ENCODE measurements at regions not wholly inside any gene's neighbourhood (a gene's known extent, or its start where the extent isn't known, plus 50 kb on each side); places are given as distances from the start of the nearest gene placed in this dataset.

DNA sequence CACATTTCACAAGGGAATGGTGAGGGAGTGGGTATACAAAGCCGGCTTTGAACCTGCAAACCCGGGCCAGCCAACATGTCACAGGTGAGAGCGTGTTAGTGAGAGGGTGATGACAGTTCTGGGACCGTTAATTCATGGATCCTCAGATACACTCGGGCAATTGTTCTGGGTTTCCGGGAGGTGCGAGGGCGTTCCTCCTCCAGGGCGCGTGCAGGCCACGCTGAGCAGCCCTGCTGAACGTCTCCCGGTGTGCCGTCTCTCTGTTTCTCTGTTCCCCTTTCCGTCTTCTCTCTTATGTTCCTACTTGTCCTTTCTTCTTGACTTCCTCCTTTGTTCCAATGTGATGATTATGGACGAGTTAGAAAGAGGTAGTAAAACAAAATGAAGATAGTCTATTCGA lies 130.0 kb upstream of the GMDS start:
- H3K79me2 ChIP-seq (ENCODE audit: insufficient read depth, low read length), result no peaks in the 10 kb centered on the region
- H4K20me1 ChIP-seq (ENCODE audit: insufficient read depth, low read length), result no peaks in the 10 kb centered on the region
- no peaks in the 10 kb centered on the region for H3K27me3 ChIP-seq (ENCODE audit: control insufficient read depth in 1 of 2, insufficient read depth in 2 of 2, low read length in 2 of 2)
- H3K4me3 ChIP-seq (replicated peaks in 1 of 3; ENCODE audit: insufficient read depth in 1 of 3, low read depth in 2 of 3, low read length in 3 of 3), result no peak overlapping the region
- 88% methylated on average over 17 of the region's 17 CpGs for WGBS (ENCODE audit: low lambda C conversion rate)
- no peak for DNase-seq (ENCODE audit: low spot score)
- TF ChIP-seq, protein P1, sequence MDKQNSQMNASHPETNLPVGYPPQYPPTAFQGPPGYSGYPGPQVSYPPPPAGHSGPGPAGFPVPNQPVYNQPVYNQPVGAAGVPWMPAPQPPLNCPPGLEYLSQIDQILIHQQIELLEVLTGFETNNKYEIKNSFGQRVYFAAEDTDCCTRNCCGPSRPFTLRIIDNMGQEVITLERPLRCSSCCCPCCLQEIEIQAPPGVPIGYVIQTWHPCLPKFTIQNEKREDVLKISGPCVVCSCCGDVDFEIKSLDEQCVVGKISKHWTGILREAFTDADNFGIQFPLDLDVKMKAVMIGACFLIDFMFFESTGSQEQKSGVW (CRISPR knock-in tag; IDR thresholded peaks at IDR 0.05; ENCODE audit: borderline replicate concordance), result no peak
- TF ChIP-seq SOX6 (IDR thresholded peaks at IDR 0.05), result no peak
- no peak for TF ChIP-seq SOX6 (CRISPR knock-in tag; IDR thresholded peaks at IDR 0.05)
- TF ChIP-seq ZC3H4 (CRISPR knock-in tag; IDR thresholded peaks at IDR 0.05; ENCODE audit: borderline replicate concordance), result no peak
- no peak for TF ChIP-seq ZNF589 (CRISPR knock-in tag; conservative IDR thresholded peaks at IDR 0.05)
- no peak for TF ChIP-seq ZFYVE20 (CRISPR knock-in tag; IDR thresholded peaks at IDR 0.05; ENCODE audit: borderline replicate concordance, low read depth)
- no peak for TF ChIP-seq SIX1 (CRISPR knock-in tag; IDR thresholded peaks at IDR 0.05; ENCODE audit: borderline replicate concordance)
- no peak for TF ChIP-seq DNMT3B (CRISPR knock-in tag; conservative IDR thresholded peaks at IDR 0.05)
- H2AFZ ChIP-seq (ENCODE audit: low read length), result no peak overlapping the region
- H3K9me3 ChIP-seq (ENCODE audit: low read length), result no peaks in the 10 kb centered on the region
- CTCF ChIA-PET (ENCODE audit: low intra/inter-chr PET ratio, low total read pairs), result no interaction called here
- ATAC-seq, result no peak
- H3K27ac ChIP-seq (ENCODE audit: extremely low read length, insufficient read depth, low read length), result no peak overlapping the region
- H3K4me1 ChIP-seq (ENCODE audit: insufficient read depth, low read length), result no peaks in the 10 kb centered on the region
- H3K4me2 ChIP-seq (ENCODE audit: low read depth, low read length), result no peak overlapping the region
- no peaks in the 10 kb centered on the region for H3K36me3 ChIP-seq (replicated peaks in 1 of 2; ENCODE audit: control insufficient read depth in 1 of 2, insufficient read depth in 2 of 2, low read length in 2 of 2)
- H3K9ac ChIP-seq (ENCODE audit: insufficient read depth, low read depth, low read length), result no peak overlapping the region
- no TSS peak for BruUV-seq (replicated peaks)
- FAIRE-seq, result no peak
- POLR2A ChIA-PET, result no interaction called here
- intact Hi-C loops (cut with micrococcal nuclease; ENCODE audit: unreplicated experiment), result no loop called here
- in situ Hi-C loops (cut with HindIII; ENCODE audit: extremely low pct_ligation_motif_present, low pct_unique_long_range_greater_than_20kb), result no loop called here

DNA sequence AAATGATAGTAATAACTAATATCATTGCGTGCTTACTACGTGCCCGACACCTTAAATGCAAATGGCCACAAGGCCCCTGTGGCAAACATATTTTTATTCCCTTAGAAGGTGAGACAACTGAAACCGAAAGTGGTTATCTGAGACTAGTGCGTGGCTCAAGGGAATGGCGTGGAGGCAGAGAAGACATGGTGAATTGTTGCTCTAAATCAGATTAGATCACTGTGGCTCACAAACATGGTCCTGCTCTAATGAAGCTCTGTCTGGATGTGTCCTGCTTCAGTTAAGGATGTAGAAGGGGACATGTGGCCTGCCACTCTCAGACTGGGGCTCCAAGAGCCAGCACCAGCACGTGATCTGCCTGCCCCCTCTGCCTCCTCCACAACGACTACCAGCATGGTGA lies 124.2 kb upstream of the GMDS start:
- intact Hi-C loops (cut with micrococcal nuclease; ENCODE audit: unreplicated experiment), result no loop called here
- FAIRE-seq (no peak), ATAC-seq (no peak), DNase-seq (ENCODE audit: low spot score) (no peak)
- ChIA-PET POLR2A (no interaction called here), CTCF (ENCODE audit: low intra/inter-chr PET ratio, low total read pairs) (no interaction called here)
- no peaks in the 10 kb centered on the region for H3K36me3 ChIP-seq (replicated peaks in 1 of 2; ENCODE audit: control insufficient read depth in 1 of 2, insufficient read depth in 2 of 2, low read length in 2 of 2)
- no TSS peak for BruUV-seq (replicated peaks)
- H3K79me2 ChIP-seq (ENCODE audit: insufficient read depth, low read length), result no peaks in the 10 kb centered on the region
- H2AFZ ChIP-seq (ENCODE audit: low read length), result no peak overlapping the region
- no peak overlapping the region for H3K27ac ChIP-seq (ENCODE audit: extremely low read length, insufficient read depth, low read length)
- no peaks in the 10 kb centered on the region for H3K27me3 ChIP-seq (ENCODE audit: control insufficient read depth in 1 of 2, insufficient read depth in 2 of 2, low read length in 2 of 2)
- in situ Hi-C loops (cut with HindIII; ENCODE audit: extremely low pct_ligation_motif_present, low pct_unique_long_range_greater_than_20kb), result no loop called here
- no peak overlapping the region for H3K9ac ChIP-seq (ENCODE audit: insufficient read depth, low read depth, low read length)
- WGBS (ENCODE audit: low lambda C conversion rate), result 98% methylated on average over 8 of the region's 8 CpGs
- no peak overlapping the region for H3K4me2 ChIP-seq (ENCODE audit: low read depth, low read length)
- no peaks in the 10 kb centered on the region for H4K20me1 ChIP-seq (ENCODE audit: insufficient read depth, low read length)
- H3K9me3 ChIP-seq (ENCODE audit: low read length), result no peaks in the 10 kb centered on the region
- no peak overlapping the region for H3K4me3 ChIP-seq (replicated peaks in 1 of 3; ENCODE audit: insufficient read depth in 1 of 3, low read depth in 2 of 3, low read length in 3 of 3)
- H3K4me1 ChIP-seq (ENCODE audit: insufficient read depth, low read length), result no peaks in the 10 kb centered on the region
- TF ChIP-seq NFIB (CRISPR knock-in tag; IDR thresholded peaks at IDR 0.05; ENCODE audit: borderline replicate concordance) (no peak), PHF8 (CRISPR knock-in tag; IDR thresholded peaks at IDR 0.05) (no peak)
- TF ChIP-seq, protein P2, sequence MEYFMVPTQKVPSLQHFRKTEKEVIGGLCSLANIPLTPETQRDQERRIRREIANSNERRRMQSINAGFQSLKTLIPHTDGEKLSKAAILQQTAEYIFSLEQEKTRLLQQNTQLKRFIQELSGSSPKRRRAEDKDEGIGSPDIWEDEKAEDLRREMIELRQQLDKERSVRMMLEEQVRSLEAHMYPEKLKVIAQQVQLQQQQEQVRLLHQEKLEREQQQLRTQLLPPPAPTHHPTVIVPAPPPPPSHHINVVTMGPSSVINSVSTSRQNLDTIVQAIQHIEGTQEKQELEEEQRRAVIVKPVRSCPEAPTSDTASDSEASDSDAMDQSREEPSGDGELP (IDR thresholded peaks at IDR 0.05; ENCODE audit: borderline replicate concordance, low read depth), result no peak
